ENCODE measurements at regions not wholly inside any gene's neighbourhood (a gene's known extent, or its start where the extent isn't known, plus 50 kb on each side); places are given as distances from the start of the nearest gene placed in this dataset.

DNA sequence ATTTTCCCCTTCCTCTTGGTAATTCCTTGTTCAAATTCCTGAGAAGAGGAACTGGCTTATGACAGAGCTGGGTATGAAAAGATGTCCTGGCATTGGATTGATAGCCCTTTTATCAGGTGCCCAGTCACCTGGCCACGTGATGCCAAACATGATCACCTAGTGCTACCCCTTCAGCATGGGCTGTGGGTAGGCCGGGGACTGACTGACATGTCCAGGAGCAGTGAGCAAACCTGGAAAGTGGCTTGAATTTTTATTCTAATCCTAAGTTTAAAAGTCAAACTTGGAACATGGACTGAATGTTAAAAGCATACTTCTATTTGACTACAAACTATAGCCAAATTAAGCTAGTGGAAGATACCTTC, 99.7 kb upstream of the CXCL13 start:
- TF ChIP-seq CTCF (IDR thresholded peaks at IDR 0.05) (no peak), POLR2AphosphoS5 (IDR thresholded peaks at IDR 0.05) (no peak), POLR2A (IDR thresholded peaks at IDR 0.05) (no peak)
